ENCODE measurements at regions not wholly inside any gene's neighbourhood (a gene's known extent, or its start where the extent isn't known, plus 50 kb on each side); places are given as distances from the start of the nearest gene placed in this dataset.
A peak's percentile ranks its signal among the peaks of the same experiment; 100 is the strongest.
"Not testable (repeated sequence)": the region's sequence is repeated elsewhere in the genome, so short reads cannot be mapped to it uniquely, and the experiment has no call there.

DNA sequence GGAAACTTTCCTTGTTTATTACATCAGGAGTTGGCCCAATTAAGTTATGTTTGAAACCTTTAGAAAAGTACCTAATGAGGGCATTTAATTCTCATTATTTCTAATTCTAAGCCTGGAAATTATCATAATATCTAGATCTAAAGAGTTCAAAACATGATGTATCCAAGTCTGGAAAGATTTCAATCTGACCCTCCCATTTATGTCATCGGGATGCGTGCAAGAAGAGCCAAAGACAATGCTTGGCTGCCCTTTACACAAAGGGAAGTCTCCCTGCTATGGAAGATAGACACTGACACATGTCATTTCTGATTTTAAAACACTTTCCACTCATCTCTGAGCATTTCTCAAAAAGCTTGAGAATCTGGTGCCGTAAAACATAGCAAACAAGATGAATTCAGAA, 222.4 kb downstream of the ANTXR2 start:
- no peak for DNase-seq (ENCODE audit: low spot score)

DNA sequence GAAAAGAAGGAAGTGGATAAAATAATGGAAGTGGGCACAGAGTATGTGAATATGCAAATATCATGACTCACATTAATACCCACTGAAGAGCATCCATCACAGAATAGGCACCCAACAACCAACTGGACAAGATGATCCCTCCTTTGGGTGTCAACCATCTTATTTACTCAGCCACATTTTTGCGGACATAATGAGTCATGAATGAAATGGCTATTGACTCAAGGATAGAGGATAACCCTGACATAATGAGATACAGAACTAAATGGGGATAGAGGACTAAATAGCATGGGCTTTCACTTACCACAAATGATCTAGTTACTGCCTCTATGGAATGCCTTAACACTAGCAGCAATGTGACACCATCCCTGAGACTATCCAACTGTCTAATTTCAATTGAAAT, 224.7 kb downstream of the ANTXR2 start:
- DNase-seq (ENCODE audit: low spot score) = no peak

DNA sequence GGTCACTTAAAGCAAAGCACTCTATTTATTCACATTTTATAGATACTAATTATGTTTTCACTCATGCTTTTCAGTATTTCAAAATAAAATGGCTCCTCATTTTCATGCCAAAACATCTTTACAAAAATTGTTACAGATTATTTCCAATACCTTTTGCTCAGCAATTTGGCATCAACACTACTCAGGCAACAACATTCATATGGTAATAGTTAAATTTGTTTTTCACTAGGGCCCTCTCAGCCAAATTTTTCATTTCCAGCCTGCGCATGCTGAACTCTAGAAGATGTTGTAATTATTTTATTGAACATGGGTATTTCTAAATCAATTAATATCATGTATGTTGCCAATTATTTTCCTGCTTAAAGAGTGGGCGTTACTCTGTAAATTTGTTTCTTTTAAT, 225.6 kb downstream of the ANTXR2 start:
- no peak for DNase-seq (ENCODE audit: low spot score)

DNA sequence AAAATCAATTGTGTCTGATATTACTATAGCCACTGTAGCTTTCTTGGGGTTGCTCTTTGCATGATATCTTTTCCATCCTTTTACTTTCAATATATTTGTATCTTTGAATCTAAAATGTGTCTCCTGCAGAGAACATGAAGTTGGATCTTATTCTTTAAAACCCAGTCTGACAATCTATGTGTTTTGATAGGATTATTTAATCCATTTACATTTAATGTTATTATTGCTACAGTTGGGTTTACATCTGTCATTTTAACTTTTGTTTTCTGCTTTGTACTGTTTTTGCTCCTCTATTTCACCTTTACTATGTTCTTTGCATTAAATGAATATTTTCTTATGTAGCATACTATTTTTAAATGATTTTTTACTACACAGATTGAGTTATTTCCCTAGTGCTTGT, 230.9 kb downstream of the ANTXR2 start:
- DNase-seq (ENCODE audit: low spot score) = no peak

DNA sequence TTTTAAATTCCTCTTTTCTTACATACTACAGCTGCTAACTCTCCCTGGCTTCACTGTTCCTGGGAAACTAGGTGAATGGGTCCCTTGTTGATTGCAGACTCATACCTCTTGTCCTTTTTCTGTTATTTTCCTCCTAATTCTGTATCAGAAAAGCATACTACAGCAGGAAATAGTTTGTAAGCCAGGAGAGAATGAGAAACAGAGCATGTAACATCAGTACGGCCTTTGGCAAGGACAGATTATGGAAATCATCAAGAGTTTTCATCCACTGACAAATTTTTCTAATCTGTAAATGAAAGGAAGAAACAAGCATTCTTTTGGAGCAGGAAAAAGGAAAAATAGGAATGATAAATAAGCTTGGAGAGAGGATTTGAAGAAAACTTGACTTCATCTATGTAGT, 239.2 kb downstream of the ANTXR2 start:
- no peak for DNase-seq (ENCODE audit: low spot score)

GRCh38 chr4:79831701-79832514, 241.1 kb downstream of the ANTXR2 start:
- DNase-seq (ENCODE audit: low spot score) = no peak

DNA sequence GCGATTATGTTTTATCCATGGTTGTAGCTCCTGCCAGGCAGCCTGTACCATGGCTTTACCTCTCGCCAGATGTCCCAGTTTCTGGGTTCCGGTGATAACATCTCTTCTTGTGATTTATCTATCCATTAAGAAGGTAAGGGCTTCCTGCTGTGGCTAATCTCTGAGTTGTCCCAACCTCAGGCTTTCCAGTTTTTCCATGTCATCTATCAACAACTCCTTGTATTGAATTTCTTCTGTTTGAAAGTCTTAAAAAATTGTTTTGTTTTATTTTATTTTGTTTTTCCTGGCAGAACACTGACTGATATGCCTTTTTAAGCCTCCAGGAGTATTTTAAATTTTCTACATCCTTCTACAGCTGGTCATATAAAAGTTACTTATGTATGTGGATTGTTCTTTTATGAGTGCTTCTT, 241.9 kb downstream of the ANTXR2 start:
- DNase-seq (ENCODE audit: low spot score) = no peak

GRCh38 chr4:79827283-79827682, 245.7 kb downstream of the ANTXR2 start:
- DNase-seq (ENCODE audit: low spot score) = no peak

GRCh38 chr4:79823148-79823763, 249.8 kb downstream of the ANTXR2 start:
- DNase-seq (ENCODE audit: low spot score) = no peak

GRCh38 chr4:79820427-79820826, 252.6 kb downstream of the ANTXR2 start:
- no peak for DNase-seq (ENCODE audit: low spot score)

DNA sequence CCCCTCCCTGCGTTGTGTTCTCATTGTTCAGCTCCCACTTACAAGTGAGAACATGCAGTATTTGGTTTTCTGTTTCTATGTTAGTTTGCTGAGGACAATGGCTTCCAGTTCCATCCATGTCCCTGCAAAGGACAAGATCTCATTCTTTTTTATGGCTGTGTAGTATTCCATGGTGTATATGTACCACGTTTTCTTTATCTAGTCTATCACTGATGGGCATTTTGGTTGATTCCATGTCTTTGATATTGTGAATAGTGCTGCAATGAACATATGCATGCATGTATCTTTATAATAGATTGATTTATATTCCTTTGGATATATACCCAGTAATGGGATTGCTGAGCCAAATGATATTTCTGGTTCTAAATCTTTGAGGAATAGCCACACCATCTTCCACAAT, 265.1 kb downstream of the ANTXR2 start:
- not testable (repeated sequence) for DNase-seq (ENCODE audit: low spot score)

GRCh38 chr4:79798047-79798446, 275.0 kb downstream of the ANTXR2 start:
- no peak for DNase-seq (ENCODE audit: low spot score)

- no peak for DNase-seq (ENCODE audit: low spot score)
These were observed 276.1 kb downstream of the ANTXR2 start for GRCh38 chr4:79796948-79797347.

- DNase-seq (ENCODE audit: low spot score) = no peak
These were observed 284.1 kb downstream of the ANTXR2 start for GRCh38 chr4:79788884-79789283.

- DNase-seq (ENCODE audit: low spot score) = no peak
These were observed 292.9 kb downstream of the ANTXR2 start for GRCh38 chr4:79780129-79780528.

DNA sequence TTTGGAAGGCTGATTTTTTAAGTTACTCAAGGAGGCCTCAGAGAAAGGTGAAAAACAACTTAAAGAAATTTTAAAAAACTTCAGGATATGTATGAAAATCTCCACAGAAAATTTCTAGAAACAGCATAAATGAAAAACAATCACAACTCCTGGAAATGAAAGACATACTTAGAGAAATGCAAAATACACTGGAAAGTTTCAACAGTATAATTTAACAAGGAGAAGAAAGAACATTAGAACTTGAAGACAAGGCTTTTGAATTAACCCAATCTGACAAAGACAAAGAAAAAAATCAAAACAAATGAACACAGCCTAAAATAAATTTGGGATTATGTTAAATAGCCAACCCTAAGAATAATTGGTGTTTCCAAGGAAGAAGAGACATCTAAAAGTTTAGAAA, 300.5 kb downstream of the ANTXR2 start:
- no peak for DNase-seq (ENCODE audit: low spot score)

GRCh38 chr4:79764120-79764519, 308.9 kb downstream of the ANTXR2 start:
- no peak for DNase-seq (ENCODE audit: low spot score)

- DNase-seq (ENCODE audit: low spot score) = peak; percentile 51
These were observed 309.4 kb downstream of the ANTXR2 start for GRCh38 chr4:79763486-79764075.

- no peak for DNase-seq (ENCODE audit: low spot score)
These were observed 313.2 kb downstream of the ANTXR2 start for GRCh38 chr4:79759793-79760192.

GRCh38 chr4:79757600-79757999, 315.4 kb downstream of the ANTXR2 start:
- DNase-seq (ENCODE audit: low spot score) = no peak

DNA sequence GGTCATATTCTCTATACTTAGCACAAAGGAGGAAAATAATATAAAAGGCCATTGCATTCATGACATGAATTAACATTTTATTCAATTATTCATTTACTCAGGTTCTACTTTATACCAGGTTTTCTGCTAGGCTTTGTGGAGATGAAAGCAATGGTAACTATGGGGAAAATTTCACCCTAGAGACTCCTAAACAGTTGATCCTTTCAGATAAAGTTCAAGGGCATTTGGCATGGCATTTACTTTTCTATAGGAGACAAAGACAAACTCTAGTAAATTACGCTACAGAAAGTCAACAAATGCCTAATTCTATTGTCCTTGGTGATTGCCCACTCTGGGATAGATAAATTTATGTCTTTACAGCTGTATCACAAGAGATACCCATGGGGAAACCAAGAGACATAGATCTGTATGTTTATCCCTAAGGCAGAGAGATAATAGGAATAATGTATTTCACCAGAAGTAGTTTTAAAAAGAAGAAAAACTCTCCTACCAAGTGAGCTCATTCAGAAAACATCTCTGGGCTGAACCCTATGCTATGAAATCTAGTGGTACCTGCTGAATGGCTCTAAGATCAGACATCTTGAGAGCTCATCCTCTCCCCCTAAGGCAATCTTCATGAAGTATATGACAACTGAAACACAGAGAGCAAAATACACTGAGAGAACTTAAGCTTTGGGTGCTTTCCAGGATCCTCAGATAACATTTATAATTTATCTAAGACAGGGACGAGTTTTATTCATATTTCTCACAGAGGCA, 316.7 kb downstream of the ANTXR2 start:
- DNase-seq (ENCODE audit: low spot score) = no peak

DNA sequence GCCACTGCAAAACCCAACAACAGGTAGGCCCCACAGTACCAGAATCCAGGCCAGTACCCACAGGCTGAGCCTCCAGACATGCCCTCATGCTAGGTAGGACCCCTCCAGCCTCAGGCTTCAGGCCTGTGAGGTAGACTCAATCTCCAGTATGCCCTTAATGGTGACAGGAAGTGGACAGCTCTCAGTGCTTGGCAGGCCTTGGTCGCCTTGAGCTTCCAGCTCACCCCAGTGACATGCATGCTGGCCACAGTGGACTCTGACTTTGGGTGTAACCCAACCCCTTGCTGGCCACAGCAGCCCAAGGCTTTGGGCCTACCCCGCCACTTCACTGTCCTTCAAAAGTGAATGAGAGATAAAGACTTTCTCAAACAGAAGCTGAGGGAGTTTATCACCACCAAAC, 324.2 kb downstream of the ANTXR2 start:
- peak; percentile 86 for DNase-seq (ENCODE audit: low spot score)

All from mesenteric fat pad (tissue), 1 donor.